Body of pancreas (tissue), 4 donors: ENCODE measurements at regions not wholly inside any gene's neighbourhood (a gene's known extent, or its start where the extent isn't known, plus 50 kb on each side); places are given as distances from the start of the nearest gene placed in this dataset.
"Not testable (repeated sequence)": the region's sequence is repeated elsewhere in the genome, so short reads cannot be mapped to it uniquely, and the experiment has no call there.

Experiments
- POLR2A ChIP-seq, 3 donors: fragments of 450-650 bp; IDR thresholded peaks; one replicate each; pipeline ENCODE4 v1.6.1; 2016; ENCODE audit warnings: antibody characterized with exemption in 3 of 3, mild to moderate bottlenecking in 2 of 3
- TF ChIP-seq, protein P1 (sequence below), 7 experiments: fragments of 450-650 bp in 4 of 7; fragments of 200-600 bp in 3 of 7; sonication (generic) in 3 of 7; IDR thresholded peaks; one replicate each; pipeline ENCODE4 v1.5.1; 2016 to 2019; ENCODE audit warnings: antibody characterized with exemption in 7 of 7

GRCh38 chr2:31632201-31632600, 51.5 kb upstream of the SRD5A2 start:
- TF ChIP-seq, protein P1, sequence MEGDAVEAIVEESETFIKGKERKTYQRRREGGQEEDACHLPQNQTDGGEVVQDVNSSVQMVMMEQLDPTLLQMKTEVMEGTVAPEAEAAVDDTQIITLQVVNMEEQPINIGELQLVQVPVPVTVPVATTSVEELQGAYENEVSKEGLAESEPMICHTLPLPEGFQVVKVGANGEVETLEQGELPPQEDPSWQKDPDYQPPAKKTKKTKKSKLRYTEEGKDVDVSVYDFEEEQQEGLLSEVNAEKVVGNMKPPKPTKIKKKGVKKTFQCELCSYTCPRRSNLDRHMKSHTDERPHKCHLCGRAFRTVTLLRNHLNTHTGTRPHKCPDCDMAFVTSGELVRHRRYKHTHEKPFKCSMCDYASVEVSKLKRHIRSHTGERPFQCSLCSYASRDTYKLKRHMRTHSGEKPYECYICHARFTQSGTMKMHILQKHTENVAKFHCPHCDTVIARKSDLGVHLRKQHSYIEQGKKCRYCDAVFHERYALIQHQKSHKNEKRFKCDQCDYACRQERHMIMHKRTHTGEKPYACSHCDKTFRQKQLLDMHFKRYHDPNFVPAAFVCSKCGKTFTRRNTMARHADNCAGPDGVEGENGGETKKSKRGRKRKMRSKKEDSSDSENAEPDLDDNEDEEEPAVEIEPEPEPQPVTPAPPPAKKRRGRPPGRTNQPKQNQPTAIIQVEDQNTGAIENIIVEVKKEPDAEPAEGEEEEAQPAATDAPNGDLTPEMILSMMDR (IDR thresholded peaks at IDR 0.05) = not testable (repeated sequence)
- not testable (repeated sequence) for TF ChIP-seq POLR2A (IDR thresholded peaks at IDR 0.05)
